Ishikawa (cell line): ENCODE measurements at regions not wholly inside any gene's neighbourhood (a gene's known extent, or its start where the extent isn't known, plus 50 kb on each side); places are given as distances from the start of the nearest gene placed in this dataset.

Experiments
- EGR1 ChIP-seq: IDR thresholded peaks from 2 replicates; pipeline ENCODE4 v1.6.1; 2012
- TAF1 ChIP-seq: IDR thresholded peaks from 2 replicates; pipeline ENCODE4 v1.6.1; 2012; ENCODE audit warnings: low read depth, mild to moderate bottlenecking
- TF ChIP-seq, protein P1 (sequence below): IDR thresholded peaks from 2 replicates; pipeline ENCODE4 v1.6.1; 2012

DNA sequence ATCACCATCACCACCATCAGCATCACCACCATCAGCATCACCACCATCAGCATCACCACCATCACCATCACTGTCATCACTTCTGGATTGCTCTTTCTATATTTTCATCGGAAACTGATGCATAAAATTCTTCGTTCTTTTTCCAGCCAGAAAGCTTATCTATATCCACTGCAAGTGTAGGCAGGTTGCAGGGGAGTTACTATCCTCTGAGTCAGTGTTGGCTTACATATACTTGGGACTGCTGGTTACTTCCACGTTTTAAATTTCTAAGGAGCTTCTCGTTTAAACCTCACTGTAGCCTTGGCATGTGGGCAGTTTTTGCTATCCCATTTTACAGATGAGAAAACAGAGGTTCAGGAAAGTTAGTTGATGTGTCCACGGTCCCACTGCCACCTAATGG lies 66.1 kb downstream of the FOXL3 start:
- TF ChIP-seq, protein P1, sequence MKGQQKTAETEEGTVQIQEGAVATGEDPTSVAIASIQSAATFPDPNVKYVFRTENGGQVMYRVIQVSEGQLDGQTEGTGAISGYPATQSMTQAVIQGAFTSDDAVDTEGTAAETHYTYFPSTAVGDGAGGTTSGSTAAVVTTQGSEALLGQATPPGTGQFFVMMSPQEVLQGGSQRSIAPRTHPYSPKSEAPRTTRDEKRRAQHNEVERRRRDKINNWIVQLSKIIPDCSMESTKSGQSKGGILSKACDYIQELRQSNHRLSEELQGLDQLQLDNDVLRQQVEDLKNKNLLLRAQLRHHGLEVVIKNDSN = no peak
- TF ChIP-seq EGR1 (no peak), TAF1 (no peak)
